Small intestine (tissue), 7 donors: ENCODE measurements at regions not wholly inside any gene's neighbourhood (a gene's known extent, or its start where the extent isn't known, plus 50 kb on each side); places are given as distances from the start of the nearest gene placed in this dataset.

Experiments
- DNase-seq, 2 donors: peaks; one replicate each; pipeline versions ENCODE4 v3.0.0 to v3.0.0-alpha.2; 2013
- FAIRE-seq: peaks from 2 replicates; lab custom pipeline; 2012; peaks lifted over from hg19 to GRCh38; lab: Jason Lieb, UNC
- H3K27ac ChIP-seq, 3 donors: one replicate each; pipeline ENCODE4 v1.5.1; 2013; ENCODE audit warnings: low read length in 2 of 3, mild to moderate bottlenecking in 2 of 3, control low read depth in 1 of 3, inconsistent platforms in 1 of 3, low read depth in 1 of 3, moderate library complexity in 1 of 3
- H3K27me3 ChIP-seq, 3 donors: one replicate each; pipeline ENCODE4 v1.6.1; 2013; ENCODE audit warnings: low read length in 3 of 3, inconsistent platforms in 1 of 3; ENCODE audit not compliant: control insufficient read depth in 3 of 3, insufficient read depth in 3 of 3
- H3K36me3 ChIP-seq, 3 donors: one replicate each; pipeline ENCODE4 v1.6.1; 2013; ENCODE audit warnings: low read length in 3 of 3, inconsistent platforms in 1 of 3, low read depth in 1 of 3, mild to moderate bottlenecking in 1 of 3, moderate library complexity in 1 of 3; ENCODE audit not compliant: control insufficient read depth in 3 of 3, insufficient read depth in 2 of 3
- H3K4me1 ChIP-seq, 3 donors: one replicate each; pipeline ENCODE4 v1.6.1; 2013; ENCODE audit warnings: low read length in 2 of 3, inconsistent platforms in 1 of 3, low read depth in 1 of 3, mild to moderate bottlenecking in 1 of 3, moderate library complexity in 1 of 3; ENCODE audit not compliant: control insufficient read depth in 3 of 3, insufficient read depth in 2 of 3
- H3K4me3 ChIP-seq, 3 donors: one replicate each; pipeline ENCODE4 v1.5.1; 2013; ENCODE audit warnings: low read length in 3 of 3, control low read depth in 1 of 3, inconsistent platforms in 1 of 3, low read depth in 1 of 3, mild to moderate bottlenecking in 1 of 3, moderate library complexity in 1 of 3
- H3K9me3 ChIP-seq, 2 donors: one replicate each; pipeline ENCODE4 v1.6.1; 2013; ENCODE audit warnings: low read depth in 1 of 2, low read length in 1 of 2; ENCODE audit not compliant: control insufficient read depth in 2 of 2, insufficient read depth in 1 of 2
- WGBS, 3 donors: extraction: QIAGEN DNeasy Blood & Tissue Kit; methylation state at CpG; one replicate each; pipeline ENCODE4 v1.1.7; 2013; 5-methylcytosine and 5-hydroxymethylcytosine counted together
- donor health status: healthy with polysubstance abuse.
- donor health status: control.
- donor health status: control.
- donor health status: Bipolar disorder and iron deficiency.
- donor health status: healthy.

GRCh38 chr22:48845356-48845936 lies 982.2 kb downstream of the BRD1 start:
- no peak overlapping the region for H3K27ac ChIP-seq
- FAIRE-seq (no peak), DNase-seq (no peak)
- H3K4me3 ChIP-seq = no peak overlapping the region
- peaks cover 0 to 5% (median 0%) of the 10 kb centered on the region in 3 donors for H3K27me3 ChIP-seq
- H3K9me3 ChIP-seq = no peaks in the 10 kb centered on the region
- H3K4me1 ChIP-seq = no peaks in the 10 kb centered on the region
- 77 to 84% (median 81%) methylated on average over 29 of the region's 29 CpGs for WGBS, 3 donors
- H3K36me3 ChIP-seq = no peaks in the 10 kb centered on the region

DNA sequence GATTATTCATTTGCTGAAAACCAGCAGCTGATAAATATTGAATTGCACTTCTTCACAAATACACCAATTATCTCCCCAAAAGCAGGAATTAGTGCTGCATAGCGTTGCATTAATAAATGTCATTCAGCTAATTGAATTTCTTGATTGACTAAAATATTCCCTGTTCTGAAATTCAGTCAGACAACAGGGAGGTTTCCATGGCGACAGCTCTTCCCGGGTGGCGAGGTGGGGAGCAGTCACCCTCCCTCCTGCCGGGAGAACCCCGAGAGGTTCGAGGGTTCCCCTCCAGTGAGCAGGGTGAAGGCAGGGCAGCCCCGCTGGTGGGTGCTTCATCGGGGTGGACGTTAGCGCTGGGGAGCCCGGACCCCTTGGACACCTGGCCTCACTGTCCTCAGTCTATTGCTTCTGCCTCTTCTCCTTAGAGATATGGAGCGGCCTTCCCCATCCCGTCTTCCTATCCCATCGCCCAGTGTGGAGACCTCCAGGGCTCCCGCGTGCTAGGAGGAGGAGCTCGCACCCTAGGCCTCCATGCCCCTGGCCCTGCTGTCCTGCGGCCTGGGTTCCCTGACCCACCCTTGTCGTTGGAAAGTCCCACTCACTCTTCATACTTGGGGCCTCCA lies 983.5 kb downstream of the BRD1 start:
- DNase-seq (no peak), FAIRE-seq (no peak)
- H3K4me3 ChIP-seq = no peak overlapping the region
- 79 to 85% (median 83%) methylated on average over 20 of the region's 20 CpGs for WGBS, 3 donors
- no peak overlapping the region for H3K27ac ChIP-seq
- H3K36me3 ChIP-seq = no peaks in the 10 kb centered on the region
- H3K4me1 ChIP-seq = no peaks in the 10 kb centered on the region
- H3K9me3 ChIP-seq = no peaks in the 10 kb centered on the region
- H3K27me3 ChIP-seq = peaks cover 0 to 7% (median 0%) of the 10 kb centered on the region in 3 donors

DNA sequence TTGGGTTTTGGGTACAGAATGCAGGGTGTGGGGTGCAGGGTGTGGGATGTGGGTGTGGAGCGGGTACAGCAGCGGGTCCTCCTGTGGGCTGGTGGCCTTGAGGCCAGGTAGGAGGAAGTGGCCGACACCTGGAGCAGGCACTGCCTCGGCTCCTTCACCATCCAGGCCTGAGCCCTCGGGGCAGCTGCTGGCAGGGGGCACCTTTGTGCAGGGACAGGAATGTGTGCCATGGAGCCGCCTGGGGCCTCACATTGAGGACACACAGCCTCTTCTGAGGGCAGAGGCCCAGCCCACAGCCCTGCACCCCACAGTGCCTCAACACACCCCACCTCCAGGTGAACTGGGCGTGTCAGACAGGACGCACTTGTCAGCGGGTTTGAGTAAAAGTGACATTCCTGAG lies 984.0 kb downstream of the BRD1 start:
- 45 to 72% (median 47%) methylated on average over 8 to 9 of the region's 9 CpGs for WGBS, 3 donors
- DNase-seq (no peak), FAIRE-seq (no peak)
- H3K9me3 ChIP-seq = no peaks in the 10 kb centered on the region
- no peaks in the 10 kb centered on the region for H3K36me3 ChIP-seq
- H3K4me1 ChIP-seq = no peaks in the 10 kb centered on the region
- no peak overlapping the region for H3K27ac ChIP-seq
- H3K4me3 ChIP-seq = no peak overlapping the region
- H3K27me3 ChIP-seq = peaks cover 0 to 7% (median 0%) of the 10 kb centered on the region in 3 donors

DNA sequence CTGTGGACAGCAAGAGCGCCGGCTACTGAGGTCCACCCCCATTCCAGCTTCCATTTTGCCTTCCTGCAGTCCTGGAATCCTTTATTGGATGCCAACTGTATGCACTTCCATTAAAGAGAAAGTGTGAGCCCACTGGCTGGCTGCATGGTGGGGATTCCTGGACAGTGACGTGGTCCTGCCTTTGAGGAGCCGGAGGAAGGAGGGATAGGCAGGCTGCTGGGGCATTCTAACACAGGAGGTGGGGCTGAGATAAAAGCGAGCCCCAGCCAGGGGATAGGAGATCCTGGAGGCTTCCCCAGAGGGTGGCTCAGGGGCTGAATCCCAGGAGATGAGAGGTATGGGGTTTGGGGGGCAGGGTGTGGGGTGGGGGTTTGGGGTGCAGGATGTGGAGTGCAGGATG lies 984.7 kb downstream of the BRD1 start:
- FAIRE-seq (no peak), DNase-seq (no peak)
- Histone ChIP-seq H3K9me3 (no peaks in the 10 kb centered on the region), H3K4me1 (no peaks in the 10 kb centered on the region), H3K36me3 (no peaks in the 10 kb centered on the region), H3K4me3 (no peak overlapping the region), H3K27me3 (peaks cover 0 to 7% (median 0%) of the 10 kb centered on the region in 3 donors), H3K27ac (no peak overlapping the region)
- 62 to 76% (median 67%) methylated on average over 5 of the region's 5 CpGs for WGBS, 3 donors

GRCh38 chr22:48842583-48842945 lies 985.1 kb downstream of the BRD1 start:
- FAIRE-seq = no peak
- peaks cover 0 to 7% (median 0%) of the 10 kb centered on the region in 3 donors for H3K27me3 ChIP-seq
- 66 to 74% (median 71%) methylated on average over 17 of the region's 17 CpGs for WGBS, 3 donors
- H3K36me3 ChIP-seq = no peaks in the 10 kb centered on the region
- no peaks in the 10 kb centered on the region for H3K4me1 ChIP-seq
- no peak overlapping the region for H3K27ac ChIP-seq
- DNase-seq = no peak
- H3K9me3 ChIP-seq = no peaks in the 10 kb centered on the region
- H3K4me3 ChIP-seq = no peak overlapping the region

GRCh38 chr22:48841881-48842582 lies 985.6 kb downstream of the BRD1 start:
- WGBS, 3 donors = 74 to 86% (median 77%) methylated on average over 22 of the region's 22 CpGs
- no peak for DNase-seq
- H3K4me3 ChIP-seq = no peak overlapping the region
- no peaks in the 10 kb centered on the region for H3K9me3 ChIP-seq
- H3K4me1 ChIP-seq = no peaks in the 10 kb centered on the region
- no peak overlapping the region for H3K27ac ChIP-seq
- no peak for FAIRE-seq
- H3K27me3 ChIP-seq = peaks cover 0 to 7% (median 0%) of the 10 kb centered on the region in 3 donors
- H3K36me3 ChIP-seq = no peaks in the 10 kb centered on the region

GRCh38 chr22:48840112-48840949 lies 987.3 kb downstream of the BRD1 start:
- FAIRE-seq (no peak), DNase-seq (no peak)
- H3K27ac ChIP-seq = no peak overlapping the region
- 76 to 85% (median 78%) methylated on average over 16 of the region's 16 CpGs for WGBS, 3 donors
- no peaks in the 10 kb centered on the region for H3K9me3 ChIP-seq
- H3K4me1 ChIP-seq = no peaks in the 10 kb centered on the region
- H3K36me3 ChIP-seq = no peaks in the 10 kb centered on the region
- H3K27me3 ChIP-seq = peaks cover 0 to 7% (median 0%) of the 10 kb centered on the region in 3 donors
- no peak overlapping the region for H3K4me3 ChIP-seq
